Epithelial cell of prostate (primary cell): ENCODE measurements at regions not wholly inside any gene's neighbourhood (a gene's known extent, or its start where the extent isn't known, plus 50 kb on each side); places are given as distances from the start of the nearest gene placed in this dataset.

Source experiments
- DNase-seq: peaks from one replicate; pipeline ENCODE4 v3.0.0-alpha.2; 2011; ENCODE audit warnings: low read depth, low spot score
- H3K27ac ChIP-seq: fragments of 450-650 bp; 2 replicates; pipeline ENCODE4 v1.5.1; 2017; ENCODE audit warnings: mild to moderate bottlenecking

DNA sequence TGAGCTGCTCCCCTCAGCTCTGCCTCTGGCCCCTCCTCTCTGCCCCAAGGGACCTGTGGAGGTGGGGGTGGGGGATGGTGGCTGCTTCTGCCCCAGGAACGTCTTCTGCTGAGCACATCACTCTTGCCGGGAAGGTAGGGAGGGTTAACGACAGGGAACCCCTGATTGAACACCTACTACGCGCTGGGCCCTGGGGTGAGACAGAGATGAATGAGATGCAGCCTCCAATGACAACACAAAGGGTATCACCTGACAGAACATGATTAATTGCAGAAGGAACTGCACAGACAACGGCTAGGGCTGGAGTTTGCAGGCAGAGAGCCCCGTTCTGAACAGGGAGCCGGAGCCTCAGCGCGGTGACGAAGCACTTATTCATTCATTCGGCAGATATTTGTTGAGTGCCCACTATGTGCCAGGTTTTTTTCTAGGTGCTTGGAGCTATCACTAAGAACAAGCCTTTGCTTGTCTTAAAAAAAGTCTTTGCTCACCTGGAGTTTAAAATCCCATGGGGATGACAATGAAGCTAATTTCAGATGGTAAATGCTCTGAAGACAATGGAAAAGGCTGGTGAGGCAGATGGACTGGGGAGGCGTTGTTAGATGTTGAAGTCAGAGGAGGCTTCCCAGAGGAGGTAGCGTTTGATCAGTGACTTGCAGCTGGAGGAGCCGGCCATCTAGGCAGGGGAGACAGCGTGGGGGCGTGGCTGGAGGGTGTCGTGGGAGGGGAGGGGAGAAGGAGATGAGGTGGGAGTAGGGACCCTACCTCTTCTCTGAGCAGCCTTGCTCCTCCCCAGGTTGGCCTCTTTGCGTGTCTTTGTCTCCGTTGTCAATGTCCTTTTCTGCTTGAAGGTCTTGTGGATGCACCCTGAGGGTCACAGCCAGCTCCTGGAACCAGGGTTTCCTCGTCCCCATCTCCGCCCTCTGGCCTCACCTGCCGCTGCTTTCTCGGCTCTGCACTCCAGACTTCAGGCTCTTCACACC lies 103.1 kb upstream of the CSF3R start:
- peak; percentile 73 for DNase-seq
- peak overlapping the region; percentile 21 for H3K27ac ChIP-seq

DNA sequence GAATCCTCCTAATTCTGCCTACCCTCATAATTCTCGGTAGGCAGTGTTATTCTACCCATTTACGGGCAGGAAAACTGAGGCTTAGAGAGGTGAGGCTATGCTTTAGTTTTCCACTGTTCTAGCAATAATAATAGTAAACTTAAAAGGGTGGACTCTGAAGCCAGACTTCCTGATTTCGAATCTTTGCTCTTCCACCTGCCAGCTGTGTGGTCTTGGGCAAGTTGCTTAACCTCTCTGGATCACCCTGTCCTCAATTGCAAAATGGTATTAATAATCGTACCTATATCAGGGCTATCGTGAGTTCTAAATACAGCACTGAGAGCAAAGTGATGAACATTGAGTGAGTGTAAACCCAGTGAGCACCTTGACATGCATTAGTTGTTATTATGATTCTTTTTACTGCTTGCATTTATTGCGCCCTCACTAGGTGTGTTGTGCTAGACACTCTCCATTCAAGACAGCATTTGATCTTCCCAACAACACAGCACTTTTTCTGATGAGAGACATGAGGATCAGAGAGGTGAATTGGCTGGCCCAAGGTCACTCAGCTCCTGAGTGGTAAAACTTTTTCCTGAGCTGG lies 102.3 kb upstream of the CSF3R start:
- H3K27ac ChIP-seq: no peak overlapping the region
- DNase-seq: no peak

DNA sequence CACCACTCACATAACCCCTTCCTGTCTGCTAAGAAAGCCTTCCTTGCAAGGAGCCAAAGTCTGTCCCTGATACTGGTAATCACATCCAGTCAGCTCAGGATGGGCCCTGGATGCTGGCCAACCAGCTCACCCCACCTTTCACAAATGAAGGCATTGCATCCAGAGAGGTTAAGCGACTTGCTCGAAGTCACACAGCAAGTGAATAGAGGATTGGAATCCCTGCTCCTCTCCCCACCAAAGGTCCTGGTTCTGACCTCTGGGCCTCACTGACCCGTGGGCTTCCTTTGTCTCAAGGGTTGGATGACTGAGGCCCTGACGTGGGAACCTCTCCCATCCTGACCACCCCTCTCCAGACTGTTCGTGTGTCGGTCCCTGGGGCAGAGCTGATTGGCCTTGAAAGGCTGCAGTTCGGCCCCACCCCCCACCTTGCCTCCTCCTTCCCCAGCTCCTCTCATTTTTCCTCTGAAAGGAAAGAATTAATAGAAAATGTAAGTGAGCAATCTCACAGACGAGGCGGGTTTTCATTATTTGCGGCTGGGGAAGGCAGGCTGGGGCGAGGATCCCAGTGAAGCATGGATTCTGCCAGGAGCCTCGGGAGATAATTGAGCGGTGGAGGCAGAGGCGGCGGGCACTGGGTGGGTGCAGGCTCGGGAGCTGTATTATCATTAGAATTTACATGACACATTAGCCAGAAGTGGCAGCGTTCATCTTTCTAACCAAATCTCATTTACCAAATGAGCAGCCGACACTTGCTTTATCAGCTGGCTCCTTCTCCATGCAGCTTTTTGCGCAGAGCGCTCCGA lies 101.5 kb upstream of the CSF3R start:
- no peak for DNase-seq

DNA sequence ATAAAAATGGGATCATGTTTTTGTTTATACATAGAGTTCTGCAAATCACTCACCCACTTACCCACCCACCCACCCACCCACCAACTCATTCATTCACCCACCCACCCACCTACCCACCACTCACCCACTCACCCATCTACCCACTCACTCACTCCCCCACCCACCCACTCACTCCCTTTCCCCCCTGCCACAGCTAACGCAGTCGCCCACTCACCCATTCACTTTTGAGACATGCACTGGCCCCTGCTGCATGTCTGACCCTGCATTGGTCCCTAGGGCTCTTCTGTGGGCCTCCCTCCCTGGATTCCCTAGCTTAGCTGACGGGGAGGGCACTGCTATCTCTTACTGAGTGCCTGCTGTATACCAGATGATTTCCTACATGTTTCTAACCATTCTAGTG lies 100.4 kb upstream of the CSF3R start:
- no peak overlapping the region for H3K27ac ChIP-seq
- no peak for DNase-seq

More for the DNA sequence above, 101.5 kb upstream of the CSF3R start:
- no peak overlapping the region for H3K27ac ChIP-seq

DNA sequence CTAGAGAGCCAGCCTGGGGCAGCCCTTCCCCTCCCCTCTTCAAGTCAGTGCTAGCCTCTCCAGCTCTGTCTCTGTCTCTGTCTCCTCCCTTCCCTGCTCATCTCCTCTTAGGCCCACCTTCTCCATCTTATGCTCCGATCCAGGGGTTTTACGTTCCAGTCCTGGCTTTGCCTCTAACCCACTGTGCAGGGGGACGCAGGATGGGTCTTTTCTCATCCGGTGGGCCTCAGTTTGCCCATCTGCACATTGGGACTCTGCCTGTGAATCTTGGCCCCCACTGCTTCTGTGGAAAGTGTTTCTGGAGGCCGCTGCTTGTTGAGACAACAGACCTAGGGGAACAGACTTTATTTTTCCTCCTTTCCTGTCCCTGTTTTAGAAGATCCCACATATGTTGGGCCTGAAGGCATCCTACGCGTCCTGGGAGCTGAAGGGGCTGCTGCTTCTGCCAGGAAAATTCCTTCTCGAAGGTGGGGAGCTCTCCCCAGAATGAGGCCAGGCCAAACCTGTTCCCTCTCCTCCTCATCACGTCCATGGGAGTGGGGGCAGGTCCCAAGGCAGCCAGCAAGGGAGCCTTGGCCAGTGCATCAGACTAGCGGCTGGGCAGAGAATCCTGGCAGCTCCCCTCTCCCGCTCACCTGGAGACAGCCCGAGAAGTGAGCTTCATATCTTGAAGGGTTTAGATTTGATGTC lies 99.5 kb upstream of the CSF3R start:
- no peak overlapping the region for H3K27ac ChIP-seq
- DNase-seq: no peak

- H3K27ac ChIP-seq: no peak overlapping the region
- DNase-seq: no peak
Measured at GRCh38 chr1:36580524-36580923, 97.8 kb upstream of the CSF3R start.

GRCh38 chr1:36579039-36579438 lies 96.3 kb upstream of the CSF3R start:
- DNase-seq: no peak
- H3K27ac ChIP-seq: no peak overlapping the region

- H3K27ac ChIP-seq: no peak overlapping the region
- DNase-seq: no peak
Measured at GRCh38 chr1:36576551-36577110, 93.9 kb upstream of the CSF3R start.

DNA sequence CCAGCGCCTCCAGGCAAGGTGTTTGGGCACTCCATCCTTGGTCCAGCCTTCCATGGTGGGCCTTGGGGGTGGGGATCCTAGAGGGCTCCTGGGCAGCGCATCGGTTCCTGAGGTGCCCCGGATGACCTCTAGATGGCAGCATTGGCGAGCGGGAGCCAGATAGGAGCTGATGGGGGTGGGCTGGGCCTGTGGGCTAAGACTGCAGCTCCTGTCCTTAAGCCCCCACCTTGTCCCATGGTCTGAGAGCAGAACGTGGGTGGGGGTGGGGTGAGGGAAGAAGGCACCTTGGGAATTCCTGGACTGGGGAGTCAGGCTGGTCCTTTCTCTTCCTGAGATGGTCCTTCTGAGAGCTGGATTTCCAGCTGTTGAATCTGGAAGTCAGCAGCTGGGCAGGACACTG lies 93.4 kb upstream of the CSF3R start:
- no peak overlapping the region for H3K27ac ChIP-seq
- no peak for DNase-seq

GRCh38 chr1:36573445-36573844 lies 90.7 kb upstream of the CSF3R start:
- no peak overlapping the region for H3K27ac ChIP-seq
- DNase-seq: no peak

DNA sequence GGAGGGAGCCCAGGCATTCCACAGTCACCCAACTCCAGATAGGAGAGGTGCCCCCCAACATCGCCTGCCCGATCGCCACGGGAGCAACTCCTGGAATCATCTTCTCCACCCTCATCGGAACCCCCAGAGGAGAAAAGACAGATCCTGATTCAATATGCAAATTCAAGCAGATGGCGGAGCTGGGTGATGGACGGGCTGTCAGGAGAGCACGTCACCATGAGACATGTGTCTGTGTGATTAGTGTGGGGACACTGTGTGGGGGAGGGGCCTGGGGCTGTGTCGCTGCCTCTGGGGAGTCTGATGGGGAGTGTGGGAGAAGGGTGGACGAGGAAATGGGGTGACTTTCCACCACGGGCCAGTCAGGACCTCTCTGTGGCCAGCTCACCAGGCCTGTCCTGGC lies 90.2 kb upstream of the CSF3R start:
- no peak overlapping the region for H3K27ac ChIP-seq
- DNase-seq: no peak

GRCh38 chr1:36572142-36572715 lies 89.5 kb upstream of the CSF3R start:
- DNase-seq: no peak
- H3K27ac ChIP-seq: no peak overlapping the region

DNA sequence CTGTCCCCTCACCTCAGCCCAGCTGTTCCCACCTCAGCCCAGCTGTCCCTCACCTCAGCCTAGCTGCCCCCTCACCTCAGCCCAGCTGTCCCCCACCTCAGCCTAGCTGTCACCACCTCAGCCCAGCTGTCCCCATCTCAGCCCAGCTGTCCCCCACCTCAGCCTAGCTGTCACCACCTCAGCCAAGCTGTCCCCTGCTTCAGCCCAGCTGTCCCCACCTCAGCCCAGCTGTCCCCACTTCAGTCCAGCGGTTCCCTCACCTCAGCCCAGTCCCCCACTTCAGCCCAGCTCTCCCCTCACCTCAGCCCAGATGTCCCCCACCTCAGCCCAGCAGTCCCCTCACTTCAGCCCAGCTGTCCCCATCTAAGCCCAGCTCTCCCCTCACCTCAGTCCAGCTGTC lies 88.4 kb upstream of the CSF3R start:
- DNase-seq: no peak

DNA sequence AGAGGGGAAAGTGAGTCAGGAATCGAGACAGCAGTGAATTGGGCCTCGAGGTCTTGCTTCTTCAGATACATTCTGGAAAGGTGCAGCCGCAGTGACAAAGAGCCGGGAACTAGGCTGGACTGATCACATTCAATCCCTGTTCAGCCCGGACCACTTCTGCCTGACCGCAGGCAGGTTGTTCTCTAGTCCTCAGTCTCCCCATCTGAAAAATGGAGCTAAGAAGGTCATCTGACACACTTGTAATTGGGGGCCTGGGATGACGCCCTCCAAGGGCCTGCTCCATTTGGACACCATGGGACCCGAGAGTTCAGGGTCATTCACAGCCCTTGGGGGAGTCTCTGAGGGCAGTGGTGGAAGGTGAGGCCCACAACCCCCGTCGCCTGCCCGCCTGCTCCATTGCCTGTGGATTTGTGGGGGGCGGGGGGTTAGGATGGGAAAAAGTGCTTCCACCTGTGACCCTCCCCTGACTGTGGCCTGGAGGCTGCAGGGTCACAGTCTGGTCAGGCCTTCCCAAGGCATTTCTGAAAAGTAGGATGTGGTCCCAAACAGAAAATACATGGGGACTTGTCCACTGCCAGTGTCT lies 87.9 kb upstream of the CSF3R start:
- H3K27ac ChIP-seq: no peak overlapping the region
- no peak for DNase-seq

More for the DNA sequence above, 88.4 kb upstream of the CSF3R start:
- no peak overlapping the region for H3K27ac ChIP-seq

GRCh38 chr1:36570006-36570405 lies 87.3 kb upstream of the CSF3R start:
- H3K27ac ChIP-seq: no peak overlapping the region
- no peak for DNase-seq

GRCh38 chr1:36567601-36568341 lies 85.1 kb upstream of the CSF3R start:
- no peak overlapping the region for H3K27ac ChIP-seq
- DNase-seq: no peak

DNA sequence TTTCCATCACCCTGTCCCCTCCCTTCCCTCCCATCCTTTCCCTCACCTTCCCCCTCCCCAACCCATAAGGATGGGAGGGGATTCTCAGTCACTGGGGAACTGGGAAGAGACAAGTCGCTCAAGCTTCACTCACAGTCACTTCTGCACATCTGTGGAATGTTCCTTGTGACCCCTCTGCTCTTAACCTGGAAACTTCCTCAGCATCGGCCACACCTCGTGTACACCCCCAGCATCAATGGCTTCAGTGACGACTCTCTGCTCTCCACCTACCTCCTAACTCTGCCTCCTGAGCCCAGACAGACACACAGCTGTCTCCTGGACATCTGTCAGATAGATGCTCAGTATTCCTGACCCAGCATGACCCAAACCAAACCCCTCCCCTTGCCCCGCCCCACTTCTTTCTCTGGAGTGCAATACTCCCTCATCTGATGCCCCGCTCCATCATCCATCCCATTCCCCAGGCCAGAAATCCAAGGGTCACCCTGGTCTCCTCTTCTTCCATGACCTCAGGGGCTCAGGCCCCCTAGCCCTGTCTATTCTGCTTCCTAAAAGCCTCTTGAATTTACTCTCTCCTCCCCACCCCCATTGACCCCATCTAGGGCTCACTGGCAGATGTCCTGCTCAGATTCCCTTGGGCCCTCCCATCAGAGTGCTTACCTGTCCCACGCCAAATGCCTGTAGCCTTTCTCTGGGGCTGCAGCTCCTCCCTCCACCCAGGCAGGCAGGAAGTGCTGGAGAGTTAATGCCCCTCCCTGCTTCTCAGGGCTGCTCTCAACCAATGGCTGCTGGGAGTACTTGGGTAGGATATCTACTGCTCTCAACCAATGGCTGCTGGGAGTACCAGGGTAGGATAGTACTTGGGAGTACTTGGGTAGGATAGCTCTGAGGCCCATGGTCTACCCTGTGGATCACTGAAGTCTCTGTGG lies 83.1 kb upstream of the CSF3R start:
- H3K27ac ChIP-seq: no peak overlapping the region
- DNase-seq: no peak
